ENCODE measurements at regions not wholly inside any gene's neighbourhood (a gene's known extent, or its start where the extent isn't known, plus 50 kb on each side); places are given as distances from the start of the nearest gene placed in this dataset.
"Not testable (repeated sequence)": the region's sequence is repeated elsewhere in the genome, so short reads cannot be mapped to it uniquely, and the experiment has no call there.

DNA sequence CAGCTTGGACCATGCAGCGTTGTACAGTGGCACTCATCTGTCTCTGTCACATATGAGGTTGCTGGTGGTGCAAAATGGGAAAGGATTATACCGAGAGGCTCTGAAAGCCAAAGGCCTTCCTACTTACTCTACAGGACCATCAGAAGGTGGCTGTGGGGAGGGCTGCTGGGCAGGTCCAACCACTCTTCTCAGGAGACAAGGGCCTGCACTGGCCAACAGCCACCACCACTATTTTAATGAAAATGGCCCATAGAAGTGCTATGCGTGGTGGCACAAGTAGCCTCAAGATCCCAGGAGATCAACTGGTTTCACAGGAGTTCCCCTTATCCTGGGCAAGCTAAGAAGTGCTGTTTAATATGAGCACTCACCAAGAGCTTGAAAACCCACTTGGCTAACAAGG is 52.3 kb downstream of the MRPL57 start:
- no peak for DNase-seq

DNA sequence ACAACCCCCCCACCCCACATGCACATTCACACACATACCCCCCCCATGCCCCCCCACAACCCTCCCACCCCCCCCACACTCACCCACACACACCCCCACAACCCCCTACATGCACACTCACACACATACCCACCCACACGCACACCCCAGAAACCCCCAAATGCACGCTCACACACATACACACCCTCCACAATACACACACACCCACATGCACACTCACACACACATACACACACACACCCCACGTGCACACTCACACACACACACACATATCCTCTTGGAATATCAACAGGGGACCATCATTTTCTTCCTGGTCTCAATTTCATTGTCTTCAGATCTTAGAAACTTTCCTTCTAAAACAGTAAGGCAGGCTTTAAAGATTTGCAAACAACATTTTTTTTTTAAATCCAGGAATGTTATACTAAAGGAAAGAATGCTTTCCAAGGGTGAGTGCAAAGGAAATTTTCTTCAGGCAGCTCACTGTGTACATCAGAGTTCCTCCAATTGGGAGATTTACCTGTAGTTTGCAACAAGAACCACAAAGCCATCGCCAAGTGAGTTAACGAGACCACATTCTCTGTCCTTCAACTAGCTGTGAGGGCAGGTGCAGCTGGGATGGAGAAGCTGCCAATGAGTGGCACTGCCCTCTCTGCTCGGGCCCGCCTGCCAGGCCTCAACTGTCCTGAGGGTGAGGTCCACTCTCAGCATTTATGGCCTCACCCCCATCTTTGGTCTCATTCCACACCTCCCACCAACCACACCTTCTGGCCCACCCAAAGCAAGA is 53.0 kb downstream of the MRPL57 start:
- no peak for DNase-seq

DNA sequence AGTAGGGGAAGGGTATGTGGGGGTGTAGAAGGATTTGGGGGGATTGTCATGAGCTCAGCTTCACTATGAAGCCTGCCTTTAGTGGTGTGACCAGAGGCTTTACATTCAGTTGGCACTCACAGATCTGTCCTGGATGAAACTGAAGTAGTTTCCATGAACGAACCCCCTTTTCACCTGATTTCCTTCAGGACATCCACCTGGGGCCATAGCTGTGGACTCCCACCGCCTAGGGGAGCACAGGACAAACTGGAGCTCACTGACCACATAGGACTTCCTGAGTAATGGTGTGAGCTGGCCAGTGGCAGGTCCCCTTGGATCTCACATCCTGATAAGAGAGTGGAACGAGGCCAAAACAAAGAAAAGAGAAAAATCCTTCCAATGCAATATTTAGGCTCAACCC is 54.1 kb downstream of the MRPL57 start:
- no peak for DNase-seq

DNA sequence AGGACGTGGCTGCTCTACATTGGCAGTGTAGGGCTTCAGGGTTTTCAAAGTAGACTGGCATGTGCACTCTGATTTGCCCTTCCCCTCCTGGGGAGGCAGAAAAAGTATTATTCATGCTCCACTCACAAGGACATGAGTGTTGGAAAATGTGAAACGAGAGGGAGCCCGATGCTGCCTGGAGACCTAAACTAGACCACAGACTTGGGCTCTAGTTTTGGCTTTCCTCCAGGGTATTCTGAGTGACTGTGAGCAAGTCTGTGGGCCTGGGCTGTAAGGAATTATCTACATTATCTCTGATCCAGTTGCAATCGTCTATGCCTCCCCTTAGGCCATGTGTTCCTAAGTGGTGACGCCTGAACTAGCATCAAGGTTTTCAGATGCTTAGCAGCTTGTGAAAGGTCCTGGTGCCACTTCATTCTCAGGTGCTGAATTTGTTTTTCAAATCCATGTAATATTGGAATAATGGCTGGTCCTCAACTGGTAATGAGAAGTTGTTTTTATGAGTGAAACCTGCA is 55.0 kb downstream of the MRPL57 start:
- DNase-seq: no peak

DNA sequence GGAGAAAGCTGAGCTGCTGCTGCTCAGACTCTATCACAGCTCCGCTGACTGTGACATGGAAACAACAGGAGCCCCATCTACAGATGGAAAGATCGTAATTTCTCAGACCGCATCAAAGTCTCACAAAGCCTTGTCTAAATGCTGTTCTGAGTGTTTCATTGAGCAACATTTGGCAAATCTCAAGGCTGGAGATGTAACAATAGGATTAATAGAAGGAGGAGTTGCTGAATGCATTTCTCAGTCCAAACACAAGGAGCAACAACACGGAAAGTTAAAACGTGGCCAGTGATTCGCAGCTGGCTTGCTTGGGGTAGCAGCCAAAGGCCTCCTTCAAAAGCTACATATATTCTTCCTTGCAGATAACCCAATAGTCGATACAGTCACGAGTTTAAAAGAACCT is 55.7 kb downstream of the MRPL57 start:
- DNase-seq: no peak

DNA sequence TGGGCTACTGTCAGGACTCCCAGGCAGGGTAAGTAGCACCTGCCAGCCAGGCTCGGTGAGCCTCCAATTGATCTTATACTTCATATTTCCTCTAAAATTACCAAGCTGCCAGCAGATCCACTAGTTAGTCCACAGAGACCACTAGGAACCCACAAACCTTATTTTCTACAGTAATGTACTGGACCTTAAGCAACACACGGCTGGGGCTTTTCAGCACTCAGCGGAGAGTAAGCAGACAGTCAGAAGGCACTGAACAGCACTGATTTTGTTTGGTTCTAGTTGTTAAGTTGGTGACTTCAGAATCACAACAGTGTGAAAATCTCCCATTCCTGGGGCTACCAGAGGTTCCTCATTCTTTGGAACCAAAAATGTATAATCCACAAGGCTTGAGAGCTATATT is 56.1 kb downstream of the MRPL57 start:
- no peak for DNase-seq

DNA sequence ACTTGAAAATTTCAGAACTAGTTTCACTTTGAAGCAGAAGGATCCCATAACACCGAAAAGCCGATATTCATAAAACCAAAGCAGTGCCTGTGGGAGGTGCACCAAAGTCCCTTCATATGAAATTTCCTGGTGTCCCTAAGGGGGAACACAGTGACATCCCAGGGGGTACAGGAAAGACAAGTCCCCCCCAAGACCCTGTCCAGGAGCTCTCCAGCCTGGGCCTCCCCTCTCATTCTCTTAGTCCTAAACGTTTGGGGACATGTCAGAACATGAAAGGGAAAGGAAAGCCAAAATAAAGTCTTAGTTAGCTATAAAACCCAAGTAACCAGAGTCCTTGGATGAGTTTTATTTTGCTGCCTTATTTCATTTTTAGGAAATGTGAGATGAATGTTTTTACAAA is 56.6 kb downstream of the MRPL57 start:
- DNase-seq: no peak

DNA sequence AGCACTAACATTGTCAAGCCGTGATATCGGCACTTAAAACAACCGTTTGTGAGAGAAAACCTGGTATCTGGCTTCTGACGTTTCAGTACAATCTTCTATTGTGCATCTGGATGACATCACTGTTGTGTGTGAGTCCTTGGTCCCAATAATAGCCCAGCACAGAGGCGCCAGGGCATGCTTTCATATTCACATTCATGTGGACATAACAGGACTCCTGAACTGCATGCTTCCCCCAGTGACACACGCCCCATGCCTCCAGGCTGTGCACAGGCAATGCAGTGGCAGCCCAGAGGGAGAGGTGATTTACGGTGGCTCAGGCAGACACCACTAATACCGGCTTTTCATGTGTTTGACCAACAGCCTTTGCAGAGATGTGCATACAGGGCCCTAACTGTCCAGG is 58.1 kb downstream of the MRPL57 start:
- DNase-seq: no peak

DNA sequence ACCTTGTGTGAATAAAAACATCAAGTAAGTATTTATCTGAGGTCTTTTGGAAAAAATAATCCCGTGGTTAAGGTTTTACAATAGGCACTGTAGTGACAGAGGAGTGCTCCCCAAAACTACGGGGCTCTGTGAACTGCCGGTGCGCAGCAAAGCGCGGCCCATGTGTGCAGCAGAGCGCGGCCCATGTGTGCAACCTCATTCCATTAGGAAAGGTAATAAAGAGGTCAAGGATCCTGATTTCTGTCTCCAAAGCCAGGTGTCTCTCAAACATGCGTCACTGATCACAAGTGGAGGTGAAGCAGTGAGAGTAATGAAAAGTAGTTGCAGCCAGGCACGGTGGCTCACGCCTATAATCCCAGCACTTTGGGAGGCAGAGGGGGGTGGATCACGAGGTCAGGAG is 58.7 kb downstream of the MRPL57 start:
- no peak for DNase-seq

DNA sequence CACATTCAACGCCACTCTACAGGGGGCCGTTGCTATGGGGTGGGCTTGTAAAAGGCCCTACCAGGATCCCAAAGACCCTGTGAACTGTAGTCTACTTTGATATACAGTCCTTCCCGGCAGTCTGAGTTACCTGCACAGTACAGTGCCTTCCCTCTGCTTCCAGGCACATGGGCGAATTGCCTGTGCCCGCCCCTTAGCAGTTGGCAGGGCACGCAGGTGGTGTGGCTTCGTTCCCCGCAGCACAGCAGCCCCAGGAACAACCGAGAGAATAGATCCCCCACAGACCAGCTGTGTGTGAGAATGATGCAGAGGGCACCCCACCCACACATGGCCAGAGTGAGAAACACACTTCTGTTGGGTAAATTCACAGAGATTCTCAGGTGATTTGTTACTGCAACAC is 60.6 kb downstream of the MRPL57 start:
- DNase-seq: no peak

DNA sequence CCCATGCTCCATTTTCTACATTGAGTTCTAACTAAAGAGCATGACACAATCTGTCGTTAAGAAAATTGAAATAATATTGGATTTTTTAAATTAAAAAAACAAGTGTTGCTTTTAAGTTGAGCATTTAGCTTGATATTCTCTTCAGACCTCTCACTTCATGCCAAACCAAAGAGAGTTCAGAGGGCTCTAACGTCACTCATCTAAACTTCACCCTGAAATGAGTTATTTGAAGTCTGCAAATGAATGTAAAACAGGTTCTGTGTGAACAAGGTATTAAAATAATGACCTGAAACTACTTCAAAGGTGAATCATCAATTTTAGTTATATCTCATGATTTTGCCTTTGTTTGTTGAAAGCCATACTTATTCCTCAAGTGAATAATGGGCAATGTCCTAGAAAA is 61.8 kb downstream of the MRPL57 start:
- DNase-seq: no peak

DNA sequence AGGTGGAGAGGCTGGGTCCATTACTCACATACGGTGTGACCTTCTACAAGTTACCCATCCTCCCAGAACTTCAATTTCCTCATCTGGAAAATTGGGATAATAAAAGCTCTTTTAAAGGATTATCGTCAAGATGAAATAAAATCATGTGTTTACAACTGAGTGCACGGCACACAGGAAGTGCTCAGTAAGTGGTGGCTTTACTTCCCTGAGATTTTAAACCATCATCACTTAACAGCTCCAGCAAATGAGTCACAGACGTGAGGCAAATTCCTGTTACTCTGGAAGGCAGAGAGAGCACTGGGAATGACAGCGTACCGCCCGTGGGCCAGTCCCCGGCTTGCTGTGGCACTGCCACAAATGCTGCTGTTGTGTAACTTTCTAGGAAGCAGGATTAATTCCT is 64.1 kb downstream of the MRPL57 start:
- no peak for DNase-seq

DNA sequence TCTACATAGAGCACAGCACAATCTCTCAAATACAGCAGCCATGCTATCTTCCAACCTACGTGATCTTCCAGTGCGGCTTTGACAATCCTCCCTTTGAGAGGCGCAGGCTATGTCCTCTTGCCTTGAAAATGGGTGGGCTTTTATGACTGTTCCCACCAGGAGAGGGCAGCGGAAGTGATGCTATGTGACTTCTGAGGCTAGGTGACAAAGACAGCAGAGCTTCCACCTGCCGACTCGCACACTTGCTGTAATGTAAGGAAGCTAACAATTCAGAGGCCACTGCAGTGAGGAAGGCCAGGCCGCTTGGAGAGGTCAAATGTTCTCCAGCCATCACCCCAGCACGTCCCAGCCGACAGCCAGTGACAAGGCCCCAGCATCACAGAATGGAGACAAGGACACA is 65.8 kb downstream of the MRPL57 start:
- DNase-seq: no peak

DNA sequence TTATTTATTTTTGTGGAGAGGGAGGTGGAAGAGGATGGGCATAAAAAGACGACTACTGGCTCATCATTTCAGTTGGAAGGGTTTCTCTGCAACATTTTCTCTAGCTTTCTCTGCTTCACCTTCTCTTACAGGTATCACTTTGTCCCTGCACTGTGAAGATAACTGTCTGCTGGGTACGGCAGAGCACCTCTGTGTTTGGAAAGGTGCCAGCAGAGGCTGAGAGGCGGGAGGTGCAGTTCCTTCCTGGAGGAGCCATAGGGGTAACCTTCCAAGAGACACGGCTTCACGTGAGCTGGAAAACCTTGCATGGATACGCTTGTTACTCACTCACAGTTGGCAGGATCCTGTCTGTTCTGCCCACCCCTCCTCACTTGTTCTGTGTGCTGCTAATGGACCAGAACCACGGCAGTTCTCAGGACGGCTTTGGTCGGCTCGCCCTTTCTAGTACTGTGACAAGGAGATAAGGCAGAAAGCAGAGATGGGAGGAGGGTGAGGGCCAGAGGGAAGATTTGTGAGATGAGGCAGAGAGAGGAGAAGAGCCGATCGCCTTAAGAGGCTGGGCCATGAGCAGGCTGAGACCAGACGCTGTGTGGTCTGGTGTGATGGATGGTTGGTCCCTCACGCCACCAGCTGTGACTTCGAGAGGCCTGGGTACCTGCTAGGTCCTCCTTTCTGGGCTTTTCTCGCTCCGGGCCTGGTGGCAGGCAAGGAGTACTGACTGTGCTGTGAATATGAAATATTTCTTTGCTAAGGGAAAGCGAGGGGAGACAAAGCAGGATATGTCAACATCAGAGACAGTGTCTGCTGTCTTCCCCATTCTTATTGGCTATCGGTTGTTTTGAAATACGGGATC is 66.8 kb downstream of the MRPL57 start:
- no peak for DNase-seq

DNA sequence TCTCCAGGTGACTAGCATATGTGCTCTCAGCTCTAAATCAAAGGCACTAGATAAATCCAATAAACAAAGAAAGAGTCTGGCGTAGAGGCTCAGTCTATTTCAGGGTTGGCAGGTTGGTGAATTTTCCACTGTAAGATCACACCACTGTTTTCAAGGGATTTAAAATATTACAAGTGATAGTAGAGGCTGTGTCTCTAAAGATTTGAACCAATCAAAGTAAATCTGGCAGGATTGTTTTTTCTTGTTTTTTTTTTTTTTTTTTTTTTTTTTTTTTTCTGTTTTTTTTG is 67.4 kb downstream of the MRPL57 start:
- not testable (repeated sequence) for DNase-seq

DNA sequence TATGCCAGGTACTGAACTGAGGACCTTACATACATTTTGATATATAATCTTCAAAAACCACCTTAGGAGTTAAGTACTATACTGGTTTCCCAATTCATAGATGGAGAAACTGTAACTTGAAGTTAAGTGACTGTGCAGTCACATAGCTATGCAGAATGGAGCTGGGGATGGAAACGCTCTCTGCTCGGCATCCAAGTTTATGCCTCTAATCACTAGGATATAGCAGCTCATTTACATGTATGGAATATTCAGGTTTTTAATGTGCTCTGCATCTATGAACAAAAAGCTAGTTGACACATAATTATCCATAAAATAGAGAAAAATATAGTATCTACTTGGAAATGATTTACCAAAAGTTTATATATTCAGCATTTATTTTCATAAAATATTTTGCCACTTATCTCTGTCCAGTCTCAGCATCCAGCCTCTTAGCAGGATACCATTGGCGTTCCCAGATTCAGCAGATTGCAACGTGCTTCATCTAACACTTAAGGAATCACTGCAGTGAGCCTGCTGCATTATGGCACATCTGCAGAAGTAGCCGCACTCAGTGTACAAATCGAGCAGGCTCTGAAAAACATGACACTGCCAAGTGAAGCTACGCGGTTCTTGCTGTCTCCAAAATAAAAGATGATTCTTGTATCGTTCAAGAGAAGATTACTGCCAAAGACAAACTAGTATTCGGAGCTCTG is 70.4 kb downstream of the MRPL57 start:
- no peak for DNase-seq

DNA sequence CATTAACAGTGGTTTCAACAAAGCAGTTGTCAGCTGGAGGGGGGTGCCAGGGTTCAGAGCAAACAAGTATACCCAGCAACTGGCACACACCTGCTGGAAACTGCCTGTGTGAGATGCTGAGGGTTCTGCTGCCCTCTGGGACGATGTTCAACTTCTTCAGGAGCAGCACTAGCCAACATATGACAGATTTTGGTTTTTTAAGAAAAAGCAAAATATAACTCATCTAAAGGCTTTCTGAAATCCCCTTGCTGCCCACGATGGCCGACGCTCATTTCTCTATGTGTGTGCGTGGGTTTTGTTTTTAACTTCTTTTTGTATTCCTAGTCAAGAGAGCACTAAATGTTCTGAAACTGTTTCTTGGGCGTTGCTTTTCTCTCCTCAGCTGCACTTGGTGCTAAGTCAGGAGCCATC is 79.9 kb downstream of the MRPL57 start:
- no peak for DNase-seq

DNA sequence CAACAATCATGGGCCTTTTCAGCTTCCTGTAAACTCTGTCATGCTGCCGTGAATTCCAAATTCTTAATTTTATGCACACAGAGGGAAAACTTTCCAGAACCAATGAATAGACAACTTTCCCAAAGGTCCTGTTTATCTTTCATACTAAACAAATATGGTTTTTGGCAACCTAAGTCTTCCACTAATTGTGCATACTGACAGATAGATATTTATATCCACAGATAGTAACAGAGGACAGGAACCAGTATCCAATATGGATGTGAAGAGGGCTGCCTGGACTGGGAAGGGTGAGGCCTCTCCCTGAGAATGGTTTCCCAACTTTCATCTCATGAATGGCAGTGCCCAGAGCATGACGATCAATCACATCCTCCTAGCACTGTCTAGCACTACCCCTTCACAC is 80.4 kb downstream of the MRPL57 start:
- no peak for DNase-seq

DNA sequence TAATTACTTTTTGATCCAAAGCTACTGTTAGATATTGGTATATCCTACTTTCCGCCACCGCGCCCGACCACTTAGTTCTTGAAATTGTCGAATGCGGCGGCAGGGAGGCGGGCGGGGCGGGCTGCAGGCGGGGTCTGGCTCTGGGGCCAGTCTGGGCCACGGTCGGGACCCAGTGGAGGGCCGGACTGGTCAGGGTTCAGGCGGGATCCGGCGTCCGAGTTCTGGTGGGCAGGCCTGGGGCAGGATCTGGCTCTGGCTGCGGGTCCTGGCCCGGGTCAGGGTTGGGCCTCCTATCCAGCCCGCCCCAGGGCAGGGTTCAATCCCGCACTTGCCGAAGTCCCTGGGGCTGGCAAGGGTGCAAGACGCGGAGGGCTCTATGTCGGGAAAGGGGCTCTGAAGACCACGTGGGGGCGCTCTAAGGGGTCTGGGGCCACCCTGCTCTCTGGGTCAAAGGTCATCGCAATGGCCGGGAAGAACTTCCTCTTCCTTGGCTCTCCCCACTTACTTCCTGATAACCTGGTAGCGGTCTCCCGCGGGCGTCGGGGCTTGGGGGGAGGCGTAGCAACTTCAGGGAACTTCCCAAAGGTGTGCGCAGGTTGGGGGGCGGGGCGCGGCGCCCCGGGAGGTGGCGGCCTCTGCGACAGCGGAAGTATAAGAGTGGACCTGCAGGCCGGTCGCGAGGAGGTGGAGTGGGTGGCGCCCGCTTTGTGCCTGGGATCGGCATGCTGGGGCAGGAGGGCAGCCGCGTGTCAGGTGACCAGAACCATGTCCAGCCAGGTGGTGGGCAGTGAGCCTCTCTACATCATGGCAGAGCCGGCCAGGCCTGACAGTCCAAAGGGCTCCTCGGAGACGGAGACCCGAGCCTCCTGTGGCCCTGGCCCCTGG is 83.4 kb downstream of the MRPL57 start:
- no peak for DNase-seq

DNA sequence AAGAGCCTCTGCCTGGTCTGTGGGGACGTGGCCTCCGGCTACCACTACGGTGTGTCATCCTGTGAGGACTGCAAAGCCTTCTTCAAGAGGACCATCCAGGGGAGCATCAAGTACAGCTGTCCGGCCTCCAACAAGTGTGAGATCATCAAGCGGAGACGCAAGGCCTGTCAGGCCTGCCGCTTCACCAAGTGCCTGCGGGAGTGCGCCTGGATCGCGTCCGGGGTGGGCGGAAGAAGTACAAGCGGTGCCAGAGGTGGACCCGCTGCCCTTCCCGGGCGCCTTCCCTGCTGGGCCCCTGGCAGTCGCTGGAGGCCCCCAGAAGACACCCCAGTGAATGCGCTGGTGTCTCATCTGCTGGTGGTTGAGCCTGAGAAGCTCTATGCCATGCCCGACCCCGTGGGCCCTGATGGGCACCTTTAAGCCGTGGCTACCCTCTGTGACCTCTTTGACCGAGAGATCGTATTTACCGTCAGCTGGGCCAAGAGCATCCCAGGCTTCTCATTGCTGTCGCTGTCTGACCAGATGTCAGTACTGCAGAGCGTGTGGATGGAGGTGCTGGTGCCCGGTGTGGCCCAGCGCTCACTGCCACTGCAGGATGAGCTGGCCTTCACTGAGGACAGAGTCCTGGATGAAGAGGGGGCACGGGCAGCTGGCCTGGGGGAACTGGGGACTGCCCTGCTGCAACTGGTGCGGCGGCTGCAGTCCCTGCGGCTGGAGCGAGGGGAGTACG is 84.3 kb downstream of the MRPL57 start:
- not testable (repeated sequence) for DNase-seq

DNA sequence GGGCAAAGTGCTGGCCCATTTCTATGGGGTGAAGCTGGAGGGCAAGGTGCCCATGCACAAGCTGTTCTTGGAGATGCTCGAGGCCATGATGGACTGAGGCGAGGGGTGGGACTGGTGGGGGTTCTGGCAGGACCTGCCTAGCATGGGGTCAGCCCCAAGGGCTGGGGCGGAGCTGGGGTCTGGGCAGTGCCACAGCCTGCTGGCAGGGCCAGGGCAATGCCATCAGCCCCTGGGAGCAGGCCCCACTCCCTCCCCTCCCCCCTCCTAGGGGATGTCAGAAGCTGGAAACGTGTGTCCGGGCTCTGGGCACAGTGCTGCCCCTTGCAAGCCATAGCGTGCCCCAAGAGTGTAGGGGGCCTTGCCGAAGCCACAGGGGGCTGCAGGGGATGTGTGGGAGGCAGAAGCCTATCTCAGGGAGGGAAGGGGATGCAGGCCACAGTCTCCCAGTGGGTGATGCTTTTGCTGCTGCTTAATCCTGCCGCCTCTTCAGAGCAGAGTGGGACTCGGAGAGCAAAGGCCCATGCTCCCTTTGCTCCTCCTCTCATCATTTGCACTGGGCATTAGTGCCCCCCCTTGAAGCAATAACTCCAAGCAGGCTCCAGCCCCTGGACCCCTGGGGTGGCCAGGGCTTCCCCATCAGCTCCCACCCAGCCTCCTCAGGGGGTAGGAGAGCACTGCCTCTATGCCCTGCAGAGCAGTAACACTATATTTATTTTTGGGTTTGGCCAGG is 85.2 kb downstream of the MRPL57 start:
- DNase-seq: not testable (repeated sequence)
